ENCODE measurements at regions not wholly inside any gene's neighbourhood (a gene's known extent, or its start where the extent isn't known, plus 50 kb on each side); places are given as distances from the start of the nearest gene placed in this dataset.

GRCh38 chr6:92150553-92150952, 1268.8 kb downstream of the EPHA7 start:
- Histone ChIP-seq H3K9me3 (ENCODE audit: low read length) (no peaks in the 10 kb centered on the region), H3K36me3 (ENCODE audit: low read depth, low read length) (no peaks in the 10 kb centered on the region), H4K20me1 (ENCODE audit: low read length) (no peaks in the 10 kb centered on the region), H3K4me3 (ENCODE audit: low read length) (no peak overlapping the region), H3F3A (ENCODE audit: low read length, unreplicated experiment) (no peaks in the 10 kb centered on the region), H3K4me1 (ENCODE audit: insufficient read depth, low read length) (0 out of 2 replicates have a peak, but pooled peaks cover 3% of the 10 kb centered on the region), H3K4me2 (ENCODE audit: low read length) (no peak overlapping the region), H3K9me2 (replicated peaks; ENCODE audit: low read length) (no peaks in the 10 kb centered on the region), H3K9ac (ENCODE audit: low read length) (no peak overlapping the region), H2AFZ (ENCODE audit: low read length) (no peak overlapping the region), H3K27ac (ENCODE audit: low read length) (no peak overlapping the region), H3K79me2 (ENCODE audit: low read length) (no peaks in the 10 kb centered on the region), H3K27me3 (ENCODE audit: low read length) (no peaks in the 10 kb centered on the region)
- BruUV-seq (replicated peaks) = no TSS peak
- intact Hi-C loops (cut with micrococcal nuclease) = no loop called here
- CTCF ChIA-PET = no interaction called here
- TF ChIP-seq EZH2phosphoT487 (IDR thresholded peaks at IDR 0.05; ENCODE audit: borderline replicate concordance, low read length) (no peak), CTCF (conservative IDR thresholded peaks at IDR 0.05; ENCODE audit: low read depth, low read length) (no peak), EZH2 (IDR thresholded peaks at IDR 0.05; ENCODE audit: low read length, unreplicated experiment) (no peak)
- POLR2A ChIA-PET (ENCODE audit: unreplicated experiment) = no interaction called here
- no peak for DNase-seq
- ATAC-seq = no peak

GRCh38 chr6:92147246-92147645, 1272.1 kb downstream of the EPHA7 start:
- POLR2A ChIA-PET (ENCODE audit: unreplicated experiment) = no interaction called here
- H3K4me1 ChIP-seq (ENCODE audit: insufficient read depth, low read length) = no peaks in the 10 kb centered on the region
- no peak overlapping the region for H3K4me3 ChIP-seq (ENCODE audit: low read length)
- H3F3A ChIP-seq (ENCODE audit: low read length, unreplicated experiment) = no peaks in the 10 kb centered on the region
- no TSS peak for BruUV-seq (replicated peaks)
- no peak overlapping the region for H3K9ac ChIP-seq (ENCODE audit: low read length)
- no peak overlapping the region for H2AFZ ChIP-seq (ENCODE audit: low read length)
- CTCF ChIA-PET = no interaction called here
- H4K20me1 ChIP-seq (ENCODE audit: low read length) = no peaks in the 10 kb centered on the region
- intact Hi-C loops (cut with micrococcal nuclease) = no loop called here
- H3K27me3 ChIP-seq (ENCODE audit: low read length) = no peaks in the 10 kb centered on the region
- DNase-seq = no peak
- no peak overlapping the region for H3K27ac ChIP-seq (ENCODE audit: low read length)
- no peaks in the 10 kb centered on the region for H3K36me3 ChIP-seq (ENCODE audit: low read depth, low read length)
- H3K4me2 ChIP-seq (ENCODE audit: low read length) = no peak overlapping the region
- TF ChIP-seq EZH2 (IDR thresholded peaks at IDR 0.05; ENCODE audit: low read length, unreplicated experiment) (no peak), CTCF (conservative IDR thresholded peaks at IDR 0.05; ENCODE audit: low read depth, low read length) (no peak)
- H3K79me2 ChIP-seq (ENCODE audit: low read length) = no peaks in the 10 kb centered on the region
- ATAC-seq = no peak
- H3K9me3 ChIP-seq (ENCODE audit: low read length) = no peaks in the 10 kb centered on the region
- H3K9me2 ChIP-seq (replicated peaks; ENCODE audit: low read length) = no peaks in the 10 kb centered on the region

GRCh38 chr6:92139601-92140000, 1279.8 kb downstream of the EPHA7 start:
- BruUV-seq (replicated peaks) = no TSS peak
- no peaks in the 10 kb centered on the region for H3K9me3 ChIP-seq (ENCODE audit: low read length)
- H3K27me3 ChIP-seq (ENCODE audit: low read length) = no peaks in the 10 kb centered on the region
- DNase-seq = no peak
- intact Hi-C loops (cut with micrococcal nuclease) = no loop called here
- H3F3A ChIP-seq (ENCODE audit: low read length, unreplicated experiment) = no peaks in the 10 kb centered on the region
- ChIA-PET POLR2A (ENCODE audit: unreplicated experiment) (no interaction called here), CTCF (no interaction called here)
- H4K20me1 ChIP-seq (ENCODE audit: low read length) = no peaks in the 10 kb centered on the region
- no peaks in the 10 kb centered on the region for H3K79me2 ChIP-seq (ENCODE audit: low read length)
- TF ChIP-seq CTCF (conservative IDR thresholded peaks at IDR 0.05; ENCODE audit: low read depth, low read length) = no peak
- TF ChIP-seq EZH2 (IDR thresholded peaks at IDR 0.05; ENCODE audit: low read length, unreplicated experiment) = no peak
- TF ChIP-seq EZH2phosphoT487 (IDR thresholded peaks at IDR 0.05; ENCODE audit: borderline replicate concordance, low read length) = no peak
- no peak overlapping the region for H3K9ac ChIP-seq (ENCODE audit: low read length)
- ATAC-seq = no peak
- H3K9me2 ChIP-seq (replicated peaks; ENCODE audit: low read length) = no peaks in the 10 kb centered on the region
- H3K4me1 ChIP-seq (ENCODE audit: insufficient read depth, low read length) = no peaks in the 10 kb centered on the region
- no peak overlapping the region for H3K4me2 ChIP-seq (ENCODE audit: low read length)
- no peak overlapping the region for H3K27ac ChIP-seq (ENCODE audit: low read length)
- H3K36me3 ChIP-seq (ENCODE audit: low read depth, low read length) = no peaks in the 10 kb centered on the region
- H2AFZ ChIP-seq (ENCODE audit: low read length) = no peak overlapping the region
- no peak overlapping the region for H3K4me3 ChIP-seq (ENCODE audit: low read length)

All from PC-3 (cell line).